GM18870 (cell line): ENCODE measurements at regions not wholly inside any gene's neighbourhood (a gene's known extent, or its start where the extent isn't known, plus 50 kb on each side); places are given as distances from the start of the nearest gene placed in this dataset.
"Not testable (repeated sequence)": the region's sequence is repeated elsewhere in the genome, so short reads cannot be mapped to it uniquely, and the experiment has no call there.

Source experiments
- ATAC-seq: cut with Tn5 transposase; IDR thresholded peaks from one replicate; pipeline ENCODE4 v1.9.1; 2021; ENCODE audit warnings: moderate library complexity; ENCODE audit not compliant: unreplicated experiment

- ATAC-seq, result not testable (repeated sequence)
Observed at GRCh38 chr2:8510055-8510454, 171.8 kb upstream of the ID2 start.

GRCh38 chr2:8510519-8510918, 171.3 kb upstream of the ID2 start:
- ATAC-seq, result no peak

GRCh38 chr2:8511868-8512612, 169.8 kb upstream of the ID2 start:
- no peak for ATAC-seq

GRCh38 chr2:8513601-8514273, 168.1 kb upstream of the ID2 start:
- no peak for ATAC-seq

GRCh38 chr2:8514274-8514662, 167.6 kb upstream of the ID2 start:
- no peak for ATAC-seq

GRCh38 chr2:8514796-8515758, 166.8 kb upstream of the ID2 start:
- peak; percentile 61 for ATAC-seq

- peak; percentile 30 for ATAC-seq
Observed at GRCh38 chr2:8515864-8516533, 165.9 kb upstream of the ID2 start.

GRCh38 chr2:8517850-8518498, 163.9 kb upstream of the ID2 start:
- ATAC-seq, result no peak

- ATAC-seq, result no peak
Observed at GRCh38 chr2:8518979-8519668, 162.7 kb upstream of the ID2 start.

- no peak for ATAC-seq
Observed at GRCh38 chr2:8520791-8521344, 161.0 kb upstream of the ID2 start.

GRCh38 chr2:8522687-8523086, 159.2 kb upstream of the ID2 start:
- no peak for ATAC-seq

GRCh38 chr2:8524388-8524787, 157.5 kb upstream of the ID2 start:
- ATAC-seq, result no peak

- ATAC-seq, result no peak
Observed at GRCh38 chr2:8524823-8525222, 157.0 kb upstream of the ID2 start.

GRCh38 chr2:8525236-8525581, 156.6 kb upstream of the ID2 start:
- no peak for ATAC-seq

GRCh38 chr2:8525582-8526402, 156.1 kb upstream of the ID2 start:
- peak; percentile 44 for ATAC-seq

GRCh38 chr2:8526403-8526696, 155.5 kb upstream of the ID2 start:
- ATAC-seq, result no peak

- ATAC-seq, result no peak
Observed at GRCh38 chr2:8527031-8527430, 154.8 kb upstream of the ID2 start.

GRCh38 chr2:8527676-8528075, 154.2 kb upstream of the ID2 start:
- ATAC-seq, result no peak

GRCh38 chr2:8528863-8529262, 153.0 kb upstream of the ID2 start:
- ATAC-seq, result no peak
